ENCODE measurements at regions not wholly inside any gene's neighbourhood (a gene's known extent, or its start where the extent isn't known, plus 50 kb on each side); places are given as distances from the start of the nearest gene placed in this dataset. TPM values are rescaled to one million over a fixed set of nuclear protein-coding genes. Genes with fewer than 3 reads are reported as not detected.

GRCh38 chr15:37881237-37882013 lies 53.0 kb upstream of the TMCO5A start:
- Mint-ChIP-seq H3K4me3 (no peak overlapping the region), H3K9me3 (no peaks in the 10 kb centered on the region), H3K4me1 (peaks cover 24% of the 10 kb centered on the region), H3K36me3 (no peaks in the 10 kb centered on the region), H3K27me3 (ENCODE audit: insufficient read depth, low read depth) (no peaks in the 10 kb centered on the region), H3K27ac (no peak overlapping the region)
- Histone ChIP-seq H3F3A (ENCODE audit: low read depth) (no peaks in the 10 kb centered on the region), H3K27ac (no peak overlapping the region), H3K4me1 (no peaks in the 10 kb centered on the region), H3K9ac (no peak overlapping the region), H3K27me3 (no peaks in the 10 kb centered on the region), H3K36me3 (no peaks in the 10 kb centered on the region), H2AFZ (replicated peaks) (no peak overlapping the region), H3K4me2 (no peak overlapping the region), H3K79me2 (ENCODE audit: low read depth) (no peaks in the 10 kb centered on the region), H4K20me1 (ENCODE audit: low read depth) (no peaks in the 10 kb centered on the region), H3K9me3 (ENCODE audit: low read depth) (no peaks in the 10 kb centered on the region), H3K4me3 (no peak overlapping the region)
- no peak for DNase-seq (ENCODE audit: low spot score)
- no peak for TF ChIP-seq EZH2 (IDR thresholded peaks at IDR 0.05)
- TF ChIP-seq CTCF (IDR thresholded peaks at IDR 0.05) = no peak
- TF ChIP-seq EZH2phosphoT487 (IDR thresholded peaks at IDR 0.05) = no peak

DNA sequence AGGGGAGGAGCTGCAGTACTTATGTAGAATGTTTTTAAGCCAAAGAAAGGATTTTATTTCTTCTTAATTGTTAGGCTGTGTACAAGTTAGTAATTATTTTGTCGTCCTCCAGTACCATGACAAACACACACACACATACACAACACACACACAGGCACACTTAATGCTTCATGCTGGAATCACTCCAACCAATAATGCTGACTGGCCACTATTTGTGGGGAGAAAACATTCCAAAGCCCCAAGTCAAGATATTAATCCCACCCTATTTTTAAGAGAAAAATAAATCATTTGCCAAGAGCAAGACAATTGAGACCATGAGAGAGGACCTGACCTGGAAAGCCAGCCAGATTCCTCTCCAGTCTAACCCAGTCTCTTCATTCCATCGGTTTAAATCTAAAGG lies 51.8 kb upstream of the TMCO5A start:
- no peaks in the 10 kb centered on the region for H3K4me1 ChIP-seq
- no peak overlapping the region for H3K27ac Mint-ChIP-seq
- no peaks in the 10 kb centered on the region for H3K9me3 Mint-ChIP-seq
- no peaks in the 10 kb centered on the region for H4K20me1 ChIP-seq (ENCODE audit: low read depth)
- no peak overlapping the region for H3K4me3 ChIP-seq
- no peaks in the 10 kb centered on the region for H3F3A ChIP-seq (ENCODE audit: low read depth)
- no peaks in the 10 kb centered on the region for H3K36me3 ChIP-seq
- no peak overlapping the region for H3K4me3 Mint-ChIP-seq
- DNase-seq (ENCODE audit: low spot score) = no peak
- no peak overlapping the region for H3K27ac ChIP-seq
- no peaks in the 10 kb centered on the region for H3K27me3 ChIP-seq
- no peaks in the 10 kb centered on the region for H3K79me2 ChIP-seq (ENCODE audit: low read depth)
- TF ChIP-seq EZH2phosphoT487 (IDR thresholded peaks at IDR 0.05) (no peak), EZH2 (IDR thresholded peaks at IDR 0.05) (no peak), CTCF (IDR thresholded peaks at IDR 0.05) (no peak)
- peaks cover 22% of the 10 kb centered on the region for H3K4me1 Mint-ChIP-seq
- no peak overlapping the region for H3K4me2 ChIP-seq
- H3K36me3 Mint-ChIP-seq = no peaks in the 10 kb centered on the region
- H3K9ac ChIP-seq = no peak overlapping the region
- H2AFZ ChIP-seq (replicated peaks) = no peak overlapping the region
- no peaks in the 10 kb centered on the region for H3K27me3 Mint-ChIP-seq (ENCODE audit: insufficient read depth, low read depth)
- H3K9me3 ChIP-seq (ENCODE audit: low read depth) = no peaks in the 10 kb centered on the region

Small RNAs in the stretch of these regions (small RNA-seq; reads per million reads assigned to genes)
- not detected for gene RF00017

All from neural progenitor cell (in vitro differentiated cells).